Stimulated activated CD8-positive, alpha-beta memory T cell treated with anti-CD3 and anti-CD28 coated beads, Interleukin-7, amount 100 ng/mL, for 4 hours (primary cell): ENCODE measurements at regions not wholly inside any gene's neighbourhood (a gene's known extent, or its start where the extent isn't known, plus 50 kb on each side); places are given as distances from the start of the nearest gene placed in this dataset.
"Not testable (repeated sequence)": the region's sequence is repeated elsewhere in the genome, so short reads cannot be mapped to it uniquely, and the experiment has no call there.

Experiments
- DNase-seq, 2 donors: peaks; one replicate each; pipeline ENCODE4 v3.0.0-alpha.2; 2020; ENCODE audit warnings: low read depth in 2 of 2

DNA sequence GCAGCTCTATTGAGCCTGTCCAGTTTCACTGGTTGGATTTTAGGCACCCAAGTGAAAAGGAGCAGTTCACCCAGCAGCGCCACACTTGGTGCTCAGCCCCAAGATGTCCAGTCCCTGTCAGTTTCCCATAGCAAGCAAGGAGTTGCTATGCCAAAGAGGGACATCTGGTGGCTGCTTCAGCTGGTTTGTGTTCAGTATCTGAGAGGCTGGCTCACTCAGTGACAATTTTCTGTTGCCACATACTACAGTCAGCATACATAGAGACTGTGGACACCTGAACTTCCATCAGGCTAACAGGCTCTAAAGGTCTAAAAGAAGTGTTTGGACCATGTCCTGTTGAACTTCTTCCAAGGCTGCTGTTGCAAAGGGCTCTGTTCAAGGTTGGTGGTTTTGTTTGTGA is 453.9 kb downstream of the RPIA start:
- not testable (repeated sequence) for DNase-seq

- not testable (repeated sequence) for DNase-seq
These were observed 456.8 kb downstream of the RPIA start for GRCh38 chr2:89148256-89148655.

GRCh38 chr2:89151699-89152098 is 460.2 kb downstream of the RPIA start:
- DNase-seq, result not testable (repeated sequence)

DNA sequence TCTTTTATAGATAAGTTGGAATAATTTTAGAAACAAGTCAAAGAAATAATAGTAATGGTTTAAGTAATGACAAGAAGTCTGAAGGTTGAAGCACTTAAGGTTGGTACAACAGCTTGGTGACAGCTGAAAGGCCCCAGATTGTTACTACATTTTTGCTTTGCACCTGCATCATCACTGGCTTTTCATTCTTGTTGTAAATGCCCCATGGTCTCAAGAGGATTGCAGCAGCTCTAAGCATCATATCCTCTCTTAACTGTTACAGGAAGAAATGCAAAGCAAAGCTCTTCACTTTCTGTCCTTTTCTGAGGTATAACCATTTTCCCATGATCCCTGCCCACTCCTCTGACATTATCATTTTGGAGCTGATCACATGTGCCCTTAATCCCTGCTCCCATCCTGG is 461.0 kb downstream of the RPIA start:
- DNase-seq, result not testable (repeated sequence)

DNA sequence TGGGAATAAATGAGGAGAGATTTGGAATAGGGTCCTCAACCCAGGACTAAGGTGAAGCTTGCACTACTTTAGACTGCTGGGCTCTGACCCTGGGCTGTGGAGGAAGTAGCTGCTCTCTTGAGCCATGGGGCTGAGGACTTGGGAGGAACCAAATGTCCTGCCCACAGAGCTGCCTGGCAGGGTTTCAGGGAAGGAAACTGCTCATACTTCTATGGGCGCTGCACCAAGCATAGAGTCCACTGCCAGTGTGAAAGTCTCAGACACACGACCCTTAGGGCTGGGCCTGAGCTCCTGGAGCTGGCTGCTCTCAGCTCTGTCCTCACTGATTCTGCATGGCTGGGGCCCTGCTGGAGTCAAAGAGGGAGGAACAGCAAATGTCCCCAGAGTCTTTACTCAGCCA is 461.7 kb downstream of the RPIA start:
- not testable (repeated sequence) for DNase-seq

DNA sequence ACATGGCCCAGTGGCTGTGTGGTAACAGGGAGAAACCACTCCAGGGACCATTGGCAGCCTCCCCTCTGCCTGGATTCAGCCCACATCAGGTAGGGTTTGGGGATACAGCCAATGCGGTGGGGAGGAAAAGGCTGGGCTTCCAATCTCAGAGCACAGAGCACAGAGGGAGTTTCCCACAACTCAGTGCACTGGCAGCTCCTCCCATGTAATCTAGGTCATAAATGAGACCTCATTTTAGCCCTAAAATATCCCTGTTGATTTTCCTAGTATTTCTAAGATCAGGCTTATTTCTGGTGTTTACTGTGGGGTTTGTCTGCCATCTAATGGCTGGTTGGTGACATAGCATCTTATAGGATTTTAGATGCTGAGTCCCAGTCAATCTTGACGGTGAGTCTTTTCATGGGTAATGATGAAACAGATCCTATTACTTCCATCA is 462.8 kb downstream of the RPIA start:
- DNase-seq, result not testable (repeated sequence)

DNA sequence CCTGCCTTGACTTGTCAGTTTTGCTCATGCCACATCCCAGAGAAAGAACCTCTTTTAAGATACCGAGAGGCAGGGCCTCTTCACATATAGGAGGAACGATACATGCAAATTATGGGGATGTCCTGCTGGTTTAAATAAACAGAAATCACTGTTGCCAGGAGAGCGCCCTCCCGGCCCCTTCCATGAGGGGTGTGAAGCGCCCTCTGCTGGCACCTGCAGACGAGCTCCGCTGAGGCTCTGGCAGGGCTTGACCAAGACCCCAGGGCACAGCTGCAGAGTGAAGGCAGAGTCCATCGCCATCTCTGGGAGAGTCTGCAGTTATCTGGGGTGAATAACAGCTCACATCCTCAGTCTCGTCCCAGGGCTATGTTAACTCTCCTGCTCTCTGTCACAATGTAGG is 468.8 kb downstream of the RPIA start:
- not testable (repeated sequence) for DNase-seq

- DNase-seq, result not testable (repeated sequence)
These were observed 470.2 kb downstream of the RPIA start for GRCh38 chr2:89161626-89162025.

DNA sequence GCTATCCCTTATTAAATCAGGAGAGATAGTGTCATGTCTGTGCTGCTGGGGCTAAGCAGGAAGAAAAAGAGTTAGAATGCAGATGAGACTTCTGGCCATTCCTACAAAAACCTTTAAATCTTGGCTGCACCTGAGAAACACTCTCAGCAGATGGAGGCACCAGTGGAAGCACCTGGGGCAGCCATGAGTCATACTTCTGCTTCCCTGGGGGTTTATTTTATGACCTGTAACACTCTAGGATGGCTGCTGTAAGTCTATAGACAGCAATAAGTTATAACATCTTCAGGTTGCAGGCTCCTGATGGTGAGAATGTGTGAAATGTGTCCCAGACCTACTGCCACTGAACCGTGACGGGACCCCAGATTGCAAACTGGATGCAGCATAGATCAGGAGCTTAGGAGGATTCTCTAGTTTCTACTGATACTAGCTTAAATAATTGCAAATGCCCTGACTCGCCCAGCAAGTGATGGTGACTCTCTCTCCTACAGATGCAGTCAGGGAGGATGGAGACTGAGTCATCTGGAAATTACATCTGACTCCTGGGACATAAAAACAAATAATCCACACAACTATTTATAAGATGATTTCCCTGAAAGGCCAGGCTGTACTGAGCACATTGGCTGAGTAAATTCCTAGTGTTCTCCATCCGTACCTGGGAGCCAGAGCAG is 479.2 kb downstream of the RPIA start:
- DNase-seq, result not testable (repeated sequence)

- not testable (repeated sequence) for DNase-seq
These were observed 479.7 kb downstream of the RPIA start for GRCh38 chr2:89171174-89171519.

DNA sequence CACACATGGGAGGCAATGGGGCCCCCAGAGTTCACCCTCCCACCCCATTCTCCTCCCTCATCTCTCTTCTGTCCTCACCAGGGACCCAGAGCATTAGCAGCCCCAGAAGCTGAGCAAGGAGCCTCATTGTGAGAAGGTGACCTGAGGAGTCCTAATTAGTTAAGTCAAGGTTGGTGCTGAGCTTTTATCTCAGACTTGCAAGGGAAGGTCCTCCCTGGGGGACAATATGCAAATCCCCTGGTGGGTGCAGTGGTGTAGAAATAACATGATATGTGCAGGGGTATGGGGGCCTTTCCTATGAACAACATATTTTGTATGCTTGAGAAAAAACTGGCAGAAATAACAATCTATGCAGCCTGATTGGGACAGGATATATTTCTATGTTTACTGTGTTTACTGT is 485.5 kb downstream of the RPIA start:
- DNase-seq, result not testable (repeated sequence)

- not testable (repeated sequence) for DNase-seq
These were observed 490.7 kb downstream of the RPIA start for GRCh38 chr2:89182221-89182620.

GRCh38 chr2:89184746-89185145 is 493.3 kb downstream of the RPIA start:
- DNase-seq, result not testable (repeated sequence)

DNA sequence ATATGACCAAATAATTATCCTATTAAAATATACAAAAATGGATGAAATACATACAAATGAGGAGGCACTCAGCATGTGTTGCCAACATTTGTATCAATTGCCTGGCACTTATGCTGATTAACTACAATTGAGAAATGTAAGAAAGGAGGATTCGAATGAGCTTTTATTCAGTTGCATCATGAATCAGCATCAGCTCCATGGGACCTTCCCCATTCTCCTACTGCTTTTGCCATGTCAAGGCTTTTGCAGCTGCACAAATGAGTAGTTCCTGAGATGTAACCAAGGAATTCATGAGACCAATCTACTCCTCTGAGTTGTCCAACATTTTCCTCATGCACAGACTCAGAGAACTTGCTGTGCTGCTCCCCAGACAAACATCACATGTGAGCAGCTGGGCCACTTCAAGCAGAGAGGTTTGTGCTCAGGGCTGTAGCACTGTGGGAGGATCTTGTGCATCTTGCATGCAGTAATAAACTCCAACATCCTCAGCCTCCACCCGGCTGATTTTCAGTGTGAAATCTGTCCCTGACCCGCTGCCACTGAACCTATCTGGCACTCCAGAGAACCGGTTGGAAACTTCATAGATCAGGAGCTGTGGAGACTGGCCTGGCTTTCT is 504.3 kb downstream of the RPIA start:
- not testable (repeated sequence) for DNase-seq

GRCh38 chr2:89196719-89197118 is 505.2 kb downstream of the RPIA start:
- DNase-seq, result not testable (repeated sequence)

DNA sequence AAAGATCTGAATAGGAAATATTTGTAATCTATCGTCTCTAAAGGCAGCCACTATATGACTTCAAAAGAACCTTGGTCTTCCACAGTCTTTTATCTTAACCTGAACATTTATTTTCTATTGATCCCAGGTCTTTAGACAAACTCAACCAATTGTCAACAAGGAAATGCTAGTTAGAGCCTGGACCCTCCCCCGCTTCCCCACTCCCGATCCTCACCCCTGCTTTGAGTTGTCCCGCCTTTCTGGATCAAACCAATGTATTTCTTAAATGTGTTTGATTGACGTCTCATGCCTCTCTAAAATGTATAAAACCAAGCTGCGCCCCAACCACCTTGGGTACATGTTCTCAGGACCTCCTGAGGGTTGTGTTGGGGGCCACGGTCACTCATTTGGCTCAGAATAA is 506.6 kb downstream of the RPIA start:
- DNase-seq, result not testable (repeated sequence)

- DNase-seq, result not testable (repeated sequence)
These were observed 508.2 kb downstream of the RPIA start for GRCh38 chr2:89199453-89200246.

DNA sequence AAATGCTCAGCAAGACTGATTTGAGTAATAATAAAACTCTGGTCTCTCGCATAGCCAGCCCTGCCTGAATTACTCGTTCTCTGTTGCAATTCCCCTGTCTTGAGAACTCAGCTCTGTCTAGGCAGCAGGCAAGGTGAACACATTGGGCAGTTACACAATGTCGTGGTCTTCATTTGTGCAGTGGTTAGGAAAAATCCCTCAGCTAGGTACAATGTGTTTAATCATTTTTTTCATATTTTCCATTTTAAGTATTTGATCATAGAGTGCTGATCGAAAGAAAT is 508.7 kb downstream of the RPIA start:
- DNase-seq, result not testable (repeated sequence)

DNA sequence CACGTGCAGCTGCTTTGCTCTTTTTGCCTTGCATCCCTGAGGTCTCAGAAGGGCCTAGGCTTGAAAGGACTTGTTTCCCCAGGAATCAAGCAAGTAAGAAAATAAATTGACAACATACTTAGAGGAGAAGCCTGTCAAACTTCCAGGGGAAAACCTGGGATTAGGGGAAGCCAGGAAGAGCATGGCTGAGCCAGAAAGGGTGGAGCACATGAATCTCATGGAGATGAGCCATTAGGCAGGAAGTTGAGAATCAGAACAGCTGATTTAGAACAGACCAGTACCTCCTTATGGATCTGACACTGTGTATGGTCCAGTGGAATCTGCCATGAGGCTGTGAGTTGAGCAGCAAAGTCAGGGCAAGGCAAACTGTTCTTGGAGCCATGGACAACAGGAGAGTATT is 511.0 kb downstream of the RPIA start:
- DNase-seq, result not testable (repeated sequence)

DNA sequence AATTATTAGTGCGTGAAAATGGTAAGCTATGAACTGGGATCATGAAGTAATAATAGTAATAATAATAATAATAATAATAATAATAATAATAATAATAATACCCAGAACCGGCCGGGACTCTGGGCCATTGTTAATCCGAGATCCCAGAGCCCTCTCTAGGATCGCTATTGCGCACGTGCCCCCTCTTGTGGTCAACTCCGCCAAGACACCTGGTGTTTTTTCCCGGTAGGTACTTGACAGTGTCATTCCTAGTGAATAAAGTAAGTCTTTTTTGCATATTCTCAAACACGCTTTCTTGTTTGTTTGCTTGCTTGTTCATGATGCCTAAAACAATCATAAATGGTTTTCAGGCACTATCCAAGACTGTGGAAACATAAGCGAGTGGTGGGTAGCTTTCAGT is 513.7 kb downstream of the RPIA start:
- peak in 1 of 2 donors; percentile 4 for DNase-seq

DNA sequence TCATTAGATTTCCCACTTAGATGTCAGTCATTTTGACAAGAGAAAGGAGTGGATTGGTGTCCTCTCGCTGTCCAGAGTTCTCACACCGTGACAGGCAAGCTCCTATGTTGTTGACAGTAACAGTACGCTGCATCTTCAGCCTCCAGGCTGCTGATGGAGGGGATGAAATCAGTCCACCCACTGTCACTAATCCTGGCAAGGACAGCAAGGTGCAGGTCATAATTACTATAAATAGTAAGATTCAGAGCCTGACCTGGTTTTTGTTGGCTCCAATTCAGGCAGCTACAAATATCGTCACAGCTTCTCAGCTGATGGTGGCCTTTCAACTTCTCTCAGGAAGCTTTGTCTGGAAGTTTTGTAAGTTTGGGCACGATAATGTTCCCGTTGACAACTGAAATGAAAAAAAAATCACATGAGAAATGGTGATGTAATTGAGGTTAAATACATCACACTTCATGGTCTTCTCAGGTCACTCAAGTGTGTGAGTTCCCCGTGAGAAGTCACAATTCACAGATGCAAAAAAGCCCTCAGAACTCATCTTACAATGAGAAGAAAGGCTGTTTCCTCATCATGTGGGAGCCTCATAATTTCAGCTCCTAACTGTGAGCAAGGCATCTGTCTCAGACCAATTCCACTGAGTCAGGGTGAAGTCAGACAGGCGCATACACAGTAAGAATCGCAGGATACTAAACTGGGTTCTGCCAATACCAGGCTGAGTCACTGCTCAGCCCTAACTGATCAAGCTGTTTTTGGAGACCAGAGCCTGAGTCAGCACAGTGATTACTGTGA is 516.9 kb downstream of the RPIA start:
- not testable (repeated sequence) for DNase-seq

DNA sequence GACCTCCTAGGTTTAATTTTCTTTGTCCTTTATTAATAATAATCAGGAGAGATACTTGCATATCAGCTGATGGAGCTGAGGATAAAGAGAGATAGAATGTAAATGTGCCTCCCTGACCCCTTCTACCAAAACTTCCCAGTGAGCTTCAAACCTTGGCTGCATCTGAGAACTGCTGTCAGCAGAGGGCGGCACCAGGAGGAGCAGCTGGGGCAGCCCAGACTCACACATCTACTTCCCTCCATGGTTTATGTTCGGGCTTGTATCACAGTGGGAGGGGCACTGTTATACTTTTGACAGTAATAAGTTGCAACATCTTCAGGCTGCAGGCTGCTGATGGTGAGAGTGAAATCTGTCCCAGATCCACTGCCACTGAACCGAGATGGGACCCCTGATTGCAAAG is 521.7 kb downstream of the RPIA start:
- DNase-seq, result not testable (repeated sequence)
